Stimulated activated naive CD8-positive, alpha-beta T cell treated with anti-CD3 and anti-CD28 coated beads, Interleukin-15, amount 100 ng/mL, for 72 hours (primary cell): ENCODE measurements at regions not wholly inside any gene's neighbourhood (a gene's known extent, or its start where the extent isn't known, plus 50 kb on each side); places are given as distances from the start of the nearest gene placed in this dataset.

Source experiments
- ATAC-seq: fragments of 150-1000 bp; cut with Tn5 transposase; 2 replicates; pipeline ENCODE4 v1.10.0; 2021; ENCODE audit warnings: mild to moderate bottlenecking, moderate library complexity
- DNase-seq, 2 donors: peaks; one replicate each; pipeline ENCODE4 v3.0.0; 2021 to 2022
- H3K27ac Mint-ChIP-seq, 2 donors: one replicate each; pipeline ENCODE4 v1.8.0; 2022; ENCODE audit warnings: mild to moderate bottlenecking in 2 of 2, mixed read lengths in 2 of 2, moderate library complexity in 2 of 2
- H3K27me3 Mint-ChIP-seq: one replicate; pipeline ENCODE4 v1.8.0; 2022; ENCODE audit warnings: mixed read lengths
- H3K4me1 Mint-ChIP-seq: one replicate; pipeline ENCODE4 v1.8.0; 2022; ENCODE audit warnings: mild to moderate bottlenecking, mixed read lengths
- H3K4me3 Mint-ChIP-seq, 2 donors: one replicate each; pipeline ENCODE4 v1.8.0; 2022; ENCODE audit warnings: mild to moderate bottlenecking in 2 of 2, mixed read lengths in 2 of 2, moderate library complexity in 1 of 2
- H3K9me3 Mint-ChIP-seq, 2 donors: one replicate each; pipeline ENCODE4 v1.8.0; 2022; ENCODE audit warnings: mixed read lengths in 2 of 2

- no peak for DNase-seq
- no peaks in the 10 kb centered on the region for H3K4me1 Mint-ChIP-seq
- no peak overlapping the region for H3K27ac Mint-ChIP-seq
- no peak for ATAC-seq
- no peaks in the 10 kb centered on the region for H3K27me3 Mint-ChIP-seq
- no peak overlapping the region for H3K4me3 Mint-ChIP-seq
- peaks cover 0 to 7% of the 10 kb centered on the region in 2 donors for H3K9me3 Mint-ChIP-seq
Measured at GRCh38 chr20:60899320-60899719, 352.7 kb upstream of the CDH4 start.

- H3K27ac Mint-ChIP-seq, result no peak overlapping the region
Measured at GRCh38 chr20:60900618-60901017, 351.4 kb upstream of the CDH4 start.

GRCh38 chr20:60901831-60902230 is 350.2 kb upstream of the CDH4 start:
- Mint-ChIP-seq H3K4me1 (no peaks in the 10 kb centered on the region), H3K27me3 (no peaks in the 10 kb centered on the region), H3K9me3 (peaks cover 0 to 7% of the 10 kb centered on the region in 2 donors), H3K4me3 (no peak overlapping the region), H3K27ac (no peak overlapping the region)
- DNase-seq, result no peak
- ATAC-seq, result no peak

More at GRCh38 chr20:60900618-60901017, 351.4 kb upstream of the CDH4 start:
- DNase-seq (no peak), ATAC-seq (no peak)
- Mint-ChIP-seq H3K9me3 (peaks cover 0 to 7% of the 10 kb centered on the region in 2 donors), H3K4me3 (no peak overlapping the region), H3K4me1 (no peaks in the 10 kb centered on the region), H3K27me3 (no peaks in the 10 kb centered on the region)

DNA sequence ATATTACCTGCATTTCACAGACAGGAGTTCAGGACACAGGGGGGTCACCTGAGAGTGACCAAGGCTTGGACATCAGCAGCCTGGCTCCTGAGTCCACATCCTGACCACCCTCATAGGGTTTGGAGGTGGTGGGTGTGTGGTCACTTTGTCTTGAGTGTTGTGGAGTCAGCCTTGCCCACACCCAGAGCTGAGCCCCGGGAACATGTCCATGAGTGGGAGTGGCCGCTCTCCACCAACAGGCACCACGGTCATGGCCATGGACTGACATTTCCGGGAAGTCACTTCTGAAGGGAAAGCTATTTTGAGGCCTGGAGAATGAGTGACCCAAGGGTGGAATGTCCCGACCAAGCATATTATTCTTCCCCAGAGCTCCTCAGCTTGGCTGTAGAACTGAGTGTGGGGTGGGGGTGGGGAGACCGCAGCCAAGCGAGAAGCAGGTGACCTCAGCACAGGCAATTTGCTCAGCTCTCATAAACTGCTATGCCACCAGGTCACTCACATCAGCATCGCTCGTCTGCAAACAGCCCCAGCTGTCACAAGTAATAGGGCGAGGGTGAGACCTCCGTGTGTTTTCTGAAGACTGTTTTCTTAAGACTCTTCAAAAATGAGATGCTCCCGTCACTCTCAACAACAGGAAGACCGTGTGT is 348.6 kb upstream of the CDH4 start:
- Mint-ChIP-seq H3K4me3 (no peak overlapping the region), H3K4me1 (no peaks in the 10 kb centered on the region), H3K9me3 (peaks cover 0 to 7% of the 10 kb centered on the region in 2 donors), H3K27ac (no peak overlapping the region), H3K27me3 (no peaks in the 10 kb centered on the region)
- no peak for ATAC-seq
- no peak for DNase-seq

DNA sequence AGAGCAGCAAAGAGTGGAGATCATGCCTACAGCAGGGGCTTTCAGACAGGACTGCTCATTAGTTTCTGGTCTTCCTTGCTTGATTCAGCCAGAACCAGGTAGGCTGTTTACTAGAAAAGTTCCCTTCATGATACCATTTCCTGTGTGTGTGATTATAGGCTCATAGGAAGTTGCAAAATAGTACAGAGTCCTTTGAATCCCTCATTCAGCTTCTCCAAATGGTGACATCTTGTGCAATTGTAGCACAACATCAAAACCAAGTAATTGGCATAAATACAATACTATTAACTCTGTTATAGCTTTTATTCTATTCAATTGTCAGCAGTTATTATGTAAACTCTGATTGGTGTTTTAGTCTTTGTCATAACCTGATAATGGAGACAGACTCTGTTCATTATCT is 347.3 kb upstream of the CDH4 start:
- peaks cover 0 to 7% of the 10 kb centered on the region in 2 donors for H3K9me3 Mint-ChIP-seq
- no peaks in the 10 kb centered on the region for H3K4me1 Mint-ChIP-seq
- no peaks in the 10 kb centered on the region for H3K27me3 Mint-ChIP-seq
- no peak overlapping the region for H3K27ac Mint-ChIP-seq
- ATAC-seq, result no peak
- no peak for DNase-seq
- no peak overlapping the region for H3K4me3 Mint-ChIP-seq

GRCh38 chr20:60905919-60906318 is 346.1 kb upstream of the CDH4 start:
- Mint-ChIP-seq H3K4me3 (no peak overlapping the region), H3K4me1 (no peaks in the 10 kb centered on the region), H3K9me3 (peaks cover 0 to 7% of the 10 kb centered on the region in 2 donors), H3K27ac (no peak overlapping the region), H3K27me3 (no peaks in the 10 kb centered on the region)
- no peak for ATAC-seq
- DNase-seq, result no peak

GRCh38 chr20:60906555-60906954 is 345.5 kb upstream of the CDH4 start:
- DNase-seq, result no peak
- Mint-ChIP-seq H3K4me3 (no peak overlapping the region), H3K9me3 (peaks cover 0 to 7% of the 10 kb centered on the region in 2 donors), H3K27ac (no peak overlapping the region), H3K27me3 (no peaks in the 10 kb centered on the region), H3K4me1 (no peaks in the 10 kb centered on the region)
- ATAC-seq, result no peak

GRCh38 chr20:60913298-60913697 is 338.8 kb upstream of the CDH4 start:
- ATAC-seq, result no peak
- H3K4me1 Mint-ChIP-seq, result no peaks in the 10 kb centered on the region
- H3K4me3 Mint-ChIP-seq, result no peak overlapping the region
- H3K27me3 Mint-ChIP-seq, result peaks cover 20% of the 10 kb centered on the region
- DNase-seq, result no peak
- no peak overlapping the region for H3K27ac Mint-ChIP-seq
- peaks cover 7 to 19% of the 10 kb centered on the region in 2 donors for H3K9me3 Mint-ChIP-seq

GRCh38 chr20:60921022-60921622 is 330.9 kb upstream of the CDH4 start:
- Mint-ChIP-seq H3K9me3 (peaks cover 10% of the 10 kb centered on the region in 2 donors), H3K4me1 (no peaks in the 10 kb centered on the region), H3K27ac (no peak overlapping the region), H3K27me3 (peaks cover 14% of the 10 kb centered on the region), H3K4me3 (no peak overlapping the region)
- DNase-seq (no peak), ATAC-seq (no peak)

DNA sequence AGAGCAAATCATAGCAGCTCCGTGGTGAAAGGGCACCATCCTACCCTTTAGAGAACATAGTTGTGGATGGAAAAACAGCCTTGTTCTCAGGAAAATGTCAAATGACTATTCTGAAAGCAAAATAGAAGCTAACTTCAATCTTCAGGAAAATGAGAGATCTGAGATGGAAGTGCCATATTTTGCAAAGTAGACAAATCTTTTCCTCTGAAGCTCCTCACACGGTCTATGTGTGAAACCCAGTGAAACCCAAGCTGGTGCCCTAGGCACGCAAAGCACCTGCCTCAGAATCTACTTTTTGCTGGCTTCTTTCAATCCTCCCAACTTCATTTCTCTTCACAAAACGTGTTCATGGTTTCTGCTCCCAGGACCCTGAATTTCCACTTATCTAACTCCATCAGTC is 325.2 kb upstream of the CDH4 start:
- H3K9me3 Mint-ChIP-seq, result no peaks in the 10 kb centered on the region
- no peak for DNase-seq
- no peaks in the 10 kb centered on the region for H3K4me1 Mint-ChIP-seq
- H3K27ac Mint-ChIP-seq, result no peak overlapping the region
- H3K27me3 Mint-ChIP-seq, result peaks cover 11% of the 10 kb centered on the region
- no peak for ATAC-seq
- H3K4me3 Mint-ChIP-seq, result no peak overlapping the region

- no peak for DNase-seq
- H3K27me3 Mint-ChIP-seq, result peaks cover 11% of the 10 kb centered on the region
Measured at GRCh38 chr20:60928341-60928740, 323.7 kb upstream of the CDH4 start.

GRCh38 chr20:60930023-60930790 is 321.9 kb upstream of the CDH4 start:
- H3K9me3 Mint-ChIP-seq, result no peaks in the 10 kb centered on the region
- H3K4me3 Mint-ChIP-seq, result no peak overlapping the region
- no peak for ATAC-seq
- H3K27ac Mint-ChIP-seq, result no peak overlapping the region
- DNase-seq, result no peak
- no peaks in the 10 kb centered on the region for H3K4me1 Mint-ChIP-seq
- H3K27me3 Mint-ChIP-seq, result peaks cover 11% of the 10 kb centered on the region

More at GRCh38 chr20:60928341-60928740, 323.7 kb upstream of the CDH4 start:
- Mint-ChIP-seq H3K27ac (no peak overlapping the region), H3K4me1 (no peaks in the 10 kb centered on the region), H3K4me3 (no peak overlapping the region), H3K9me3 (no peaks in the 10 kb centered on the region)
- no peak for ATAC-seq

GRCh38 chr20:60931696-60932095 is 320.4 kb upstream of the CDH4 start:
- Mint-ChIP-seq H3K27ac (no peak overlapping the region), H3K4me3 (no peak overlapping the region), H3K9me3 (no peaks in the 10 kb centered on the region), H3K4me1 (no peaks in the 10 kb centered on the region), H3K27me3 (peaks cover 11% of the 10 kb centered on the region)
- ATAC-seq (no peak), DNase-seq (no peak)

DNA sequence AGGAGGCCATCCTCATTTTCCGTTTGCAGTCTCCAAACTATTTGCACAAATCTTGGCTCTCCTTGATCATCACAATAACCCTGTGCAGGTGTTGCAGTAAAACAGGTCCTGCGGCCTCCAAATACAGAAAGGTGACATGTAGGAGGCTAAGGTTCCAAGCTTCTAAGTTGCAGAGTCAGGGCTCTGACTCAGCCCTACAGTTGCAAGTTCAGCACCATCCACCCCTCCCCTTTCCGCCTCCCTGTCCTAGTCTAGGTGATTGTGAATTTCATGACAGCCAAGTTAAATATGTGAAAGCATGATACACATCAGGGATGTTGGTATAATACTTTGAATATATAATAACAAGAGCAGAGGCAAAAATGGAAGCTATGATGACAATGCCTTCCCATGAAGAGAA is 317.3 kb upstream of the CDH4 start:
- Mint-ChIP-seq H3K27me3 (peaks cover 10% of the 10 kb centered on the region), H3K4me1 (no peaks in the 10 kb centered on the region), H3K4me3 (no peak overlapping the region), H3K9me3 (no peaks in the 10 kb centered on the region), H3K27ac (no peak overlapping the region)
- DNase-seq (no peak), ATAC-seq (no peak)

DNA sequence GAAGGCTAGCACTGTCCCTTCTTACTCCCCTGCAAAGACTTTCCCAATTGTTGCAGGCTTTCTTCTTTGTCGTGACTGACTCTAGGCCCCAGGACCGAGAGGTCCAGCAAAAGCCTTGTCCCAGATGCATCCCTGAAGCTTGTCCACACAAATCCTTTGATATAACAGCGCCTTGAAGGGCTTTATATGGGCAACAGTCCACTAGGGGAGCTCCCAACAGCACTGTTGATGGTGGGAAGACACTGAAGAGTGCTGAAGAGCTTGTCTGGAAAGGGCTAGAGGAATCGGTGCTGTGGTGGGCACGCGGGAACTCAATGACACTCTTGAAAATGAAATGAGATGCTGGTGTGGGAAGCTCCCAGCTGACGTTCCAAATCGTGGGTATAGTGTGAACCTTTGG is 316.1 kb upstream of the CDH4 start:
- no peak for DNase-seq
- Mint-ChIP-seq H3K27ac (no peak overlapping the region), H3K27me3 (no peaks in the 10 kb centered on the region), H3K4me3 (no peak overlapping the region), H3K9me3 (no peaks in the 10 kb centered on the region), H3K4me1 (no peaks in the 10 kb centered on the region)
- no peak for ATAC-seq

DNA sequence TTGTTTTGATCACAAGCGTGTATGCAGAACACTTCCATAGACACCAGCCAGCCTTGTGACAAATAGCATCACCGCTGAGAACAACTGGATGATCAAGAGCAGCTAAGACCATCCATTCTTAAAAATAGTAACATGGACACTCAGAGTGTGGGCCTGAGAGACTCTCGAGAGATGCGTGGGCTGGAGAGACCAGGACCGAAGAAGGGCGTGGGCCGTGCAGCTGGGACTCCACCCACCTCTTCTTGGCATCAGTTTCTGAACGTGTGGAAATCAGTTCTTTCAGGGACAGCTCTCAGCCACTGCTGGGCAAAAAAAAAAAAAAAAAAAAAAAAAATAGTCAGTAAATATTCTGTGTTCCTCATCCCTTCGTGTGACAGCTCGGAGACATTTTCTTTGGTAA is 314.5 kb upstream of the CDH4 start:
- DNase-seq, result no peak
- Mint-ChIP-seq H3K4me1 (no peaks in the 10 kb centered on the region), H3K4me3 (no peak overlapping the region), H3K27ac (no peak overlapping the region), H3K27me3 (no peaks in the 10 kb centered on the region), H3K9me3 (no peaks in the 10 kb centered on the region)
- no peak for ATAC-seq
